HG02610 (cell line): ENCODE measurements at regions not wholly inside any gene's neighbourhood (a gene's known extent, or its start where the extent isn't known, plus 50 kb on each side); places are given as distances from the start of the nearest gene placed in this dataset.
A peak's percentile ranks its signal among the peaks of the same experiment; 100 is the strongest.

Source experiments
- ATAC-seq: cut with Tn5 transposase; IDR thresholded peaks from one replicate; pipeline ENCODE4 v1.9.1; 2021; ENCODE audit warnings: mild to moderate bottlenecking, moderate library complexity; ENCODE audit not compliant: unreplicated experiment

DNA sequence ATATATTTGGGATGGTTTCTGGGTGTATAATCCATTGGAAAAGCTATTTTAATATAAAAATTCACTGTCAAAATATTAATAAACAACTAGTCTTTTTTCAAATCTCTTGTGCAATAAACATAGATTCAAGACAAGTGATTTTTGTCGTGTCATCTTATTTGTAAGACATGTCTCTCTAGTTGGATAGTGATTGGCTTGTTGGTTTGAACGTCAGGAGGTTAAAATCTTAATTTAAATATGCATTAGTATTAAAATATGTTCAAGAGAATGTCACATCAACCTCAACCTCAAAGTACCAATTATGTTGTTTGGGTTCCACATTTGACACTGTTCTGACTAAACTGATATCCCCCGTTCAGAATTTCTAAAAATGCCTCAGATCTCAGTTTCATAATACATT lies 287.6 kb downstream of the CASP12 start:
- no peak for ATAC-seq

DNA sequence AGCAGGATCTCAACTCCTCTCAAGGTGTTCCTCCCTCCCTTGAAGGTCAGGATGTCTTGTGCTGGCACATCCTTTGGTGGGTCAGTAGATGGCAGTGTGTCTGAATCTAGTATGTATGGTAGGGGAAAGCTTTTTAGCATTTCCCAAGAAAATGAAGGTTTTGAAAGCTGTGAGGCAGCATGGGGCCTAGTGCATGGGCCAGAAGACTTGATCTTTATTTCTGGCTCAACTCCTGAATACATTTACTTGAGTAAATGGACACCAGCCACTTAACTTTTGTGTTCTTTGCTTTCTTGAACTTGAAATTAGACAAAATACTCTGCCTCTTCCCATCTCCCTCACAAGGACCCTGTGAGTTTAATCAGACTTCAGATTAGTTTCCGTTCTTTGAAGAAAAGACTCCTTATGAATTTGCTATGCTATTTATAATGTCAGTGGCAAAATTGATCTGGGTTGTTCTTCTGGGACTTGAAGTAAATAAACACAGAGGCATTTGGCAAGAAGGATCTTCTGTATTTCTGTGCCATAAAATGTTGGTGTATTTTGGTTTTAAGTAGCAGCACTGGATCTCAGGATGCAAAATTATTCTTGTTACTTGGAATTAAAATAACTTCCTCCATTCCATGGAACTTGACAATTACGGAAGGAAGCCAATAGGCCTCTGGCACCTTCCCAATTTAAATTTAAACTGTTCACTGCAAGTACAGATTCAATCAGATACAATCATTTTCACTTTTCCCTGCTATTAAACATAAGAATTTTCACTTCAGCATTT lies 288.8 kb downstream of the CASP12 start:
- peak; percentile 74 for ATAC-seq

DNA sequence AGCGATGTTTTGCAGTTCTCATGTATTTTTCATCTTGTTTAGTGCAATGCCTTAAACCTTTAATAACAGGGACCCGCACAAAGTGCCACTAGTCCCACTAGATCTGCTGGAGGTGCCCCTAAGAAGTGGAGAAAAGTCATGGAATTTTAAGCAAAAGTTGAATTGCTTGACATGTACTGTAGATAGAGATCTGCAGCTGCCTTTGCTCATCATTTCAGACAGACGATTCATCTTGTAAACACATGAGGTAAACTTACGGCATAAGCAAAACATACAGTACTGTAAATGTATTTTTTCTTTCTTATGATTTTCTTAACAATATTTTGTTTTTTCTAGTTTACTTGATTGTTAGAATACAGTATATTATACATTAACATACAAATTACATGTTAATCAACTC lies 295.6 kb downstream of the CASP12 start:
- ATAC-seq = no peak

DNA sequence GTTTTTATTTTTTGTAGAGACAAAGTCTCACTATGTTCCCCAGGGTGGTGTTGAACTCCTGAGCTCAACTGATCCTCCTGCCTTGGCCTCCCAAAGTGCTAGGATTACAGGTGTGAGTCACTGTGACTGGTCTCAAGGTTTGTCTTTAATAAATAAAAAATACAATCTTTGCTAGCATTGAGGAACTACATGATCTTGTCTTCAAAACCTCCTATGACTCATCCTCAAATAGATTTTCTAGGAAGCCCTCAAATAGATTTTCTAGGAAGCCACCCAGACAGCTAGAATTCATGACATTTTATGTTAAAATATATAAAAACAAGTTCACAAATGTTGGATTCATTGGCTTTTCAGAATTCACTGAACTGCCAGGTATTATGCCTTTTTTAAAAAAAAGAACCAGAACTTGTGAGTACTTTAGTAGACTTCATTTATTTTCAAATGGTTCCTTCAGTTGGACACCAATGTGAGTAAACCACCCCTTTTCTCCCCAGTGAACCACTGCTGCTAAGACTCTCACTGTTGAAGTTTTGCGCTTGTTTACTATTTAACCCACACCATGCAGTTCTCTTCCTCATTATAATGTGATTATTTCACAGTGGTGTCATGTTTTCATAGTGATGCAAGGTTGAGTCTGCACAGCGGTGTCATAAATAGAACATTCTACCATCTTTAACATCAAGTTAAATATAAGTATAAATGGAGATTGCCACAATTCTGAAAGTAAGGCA lies 303.9 kb downstream of the CASP12 start:
- ATAC-seq = no peak

DNA sequence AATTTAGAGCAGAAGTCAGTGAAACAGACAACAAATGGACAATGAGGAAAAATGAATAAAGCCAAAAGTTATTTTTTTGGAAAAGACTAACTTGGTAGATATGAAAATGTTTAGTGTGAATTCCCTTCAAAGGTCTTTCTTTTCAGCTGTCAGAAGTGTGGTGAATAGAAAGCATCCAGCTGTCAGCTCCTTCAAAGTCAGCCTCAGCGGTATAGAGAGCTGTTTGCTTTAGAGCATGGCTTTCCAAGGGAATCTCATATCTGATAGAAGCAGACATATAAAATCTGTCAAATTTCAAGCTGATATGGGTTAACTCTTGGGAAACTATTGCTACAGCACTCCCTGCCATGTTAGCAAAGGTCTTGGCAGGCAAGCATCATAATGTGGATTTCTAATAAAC lies 309.3 kb downstream of the CASP12 start:
- ATAC-seq = no peak

DNA sequence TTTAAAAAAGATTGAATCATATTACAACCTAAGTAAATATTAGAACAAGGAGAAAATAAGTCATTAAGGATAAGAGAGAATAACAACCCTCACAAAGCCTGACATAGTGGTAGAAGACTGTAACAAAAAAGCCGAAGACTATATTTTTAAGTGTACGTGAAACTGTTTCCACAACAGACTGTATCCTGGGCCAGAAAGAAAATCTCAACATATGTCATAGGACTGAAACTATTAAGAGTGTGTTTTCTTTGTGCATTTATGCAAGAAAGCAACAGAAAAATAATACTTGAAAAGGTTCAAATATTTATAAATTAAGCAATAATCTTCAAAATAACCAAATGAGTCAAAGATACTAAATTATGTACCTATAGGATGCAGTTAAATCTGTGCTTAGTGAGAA lies 309.8 kb downstream of the CASP12 start:
- no peak for ATAC-seq

DNA sequence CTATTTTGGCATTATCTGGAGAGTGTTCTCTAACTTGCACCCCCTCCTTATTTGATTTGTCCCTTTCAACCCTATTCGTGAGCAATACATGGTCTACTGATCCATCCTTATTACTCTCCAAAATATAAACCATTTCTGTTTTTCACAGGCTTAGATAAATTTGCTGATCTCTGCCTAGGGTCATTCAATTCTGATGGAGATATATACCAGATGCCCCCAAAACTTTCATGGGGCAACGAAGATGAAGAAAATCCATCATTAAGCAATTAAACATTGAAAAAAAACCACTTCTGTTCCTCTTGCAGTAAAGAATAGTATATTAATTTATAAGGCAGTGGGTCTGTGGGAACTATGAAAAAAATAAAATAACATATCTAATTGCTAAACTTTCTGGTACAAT lies 313.4 kb downstream of the CASP12 start:
- no peak for ATAC-seq

DNA sequence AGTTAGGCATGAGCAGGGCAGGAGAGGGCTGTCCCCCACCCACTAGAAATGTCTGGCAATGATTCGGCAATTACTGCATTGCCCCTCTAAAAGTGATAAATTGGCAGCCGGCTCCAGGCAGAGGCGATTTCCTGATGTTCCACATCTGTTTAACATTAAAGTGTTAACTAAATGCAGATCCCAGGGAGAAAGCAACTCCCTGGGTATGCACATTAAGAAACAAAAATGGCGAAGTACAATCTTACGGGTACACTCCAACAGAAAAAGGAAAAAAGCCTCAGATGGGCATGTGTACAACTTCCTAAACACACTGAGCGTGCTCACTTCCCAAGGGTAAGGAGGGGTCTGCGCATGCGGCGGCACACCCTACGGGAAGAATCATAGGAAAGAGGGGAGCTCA lies 314.4 kb downstream of the CASP12 start:
- no peak for ATAC-seq

DNA sequence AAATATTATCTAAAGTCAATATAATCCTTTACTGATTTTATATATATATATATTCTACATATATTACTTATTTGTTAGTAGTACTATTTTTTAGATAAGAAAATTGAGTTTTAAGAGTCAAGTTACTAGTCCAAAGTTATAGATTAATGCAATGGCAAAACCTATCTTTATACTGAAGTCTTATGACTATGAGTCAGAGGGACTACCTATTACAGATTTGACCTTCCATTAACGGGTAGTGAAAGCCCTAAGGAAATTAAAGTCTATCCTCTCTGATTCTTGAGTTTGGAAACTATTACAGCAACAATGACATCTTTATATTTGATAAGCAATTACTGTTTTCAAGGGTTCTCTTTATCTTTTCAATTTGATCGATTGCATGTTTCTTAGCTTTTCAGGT lies 315.8 kb downstream of the CASP12 start:
- no peak for ATAC-seq

DNA sequence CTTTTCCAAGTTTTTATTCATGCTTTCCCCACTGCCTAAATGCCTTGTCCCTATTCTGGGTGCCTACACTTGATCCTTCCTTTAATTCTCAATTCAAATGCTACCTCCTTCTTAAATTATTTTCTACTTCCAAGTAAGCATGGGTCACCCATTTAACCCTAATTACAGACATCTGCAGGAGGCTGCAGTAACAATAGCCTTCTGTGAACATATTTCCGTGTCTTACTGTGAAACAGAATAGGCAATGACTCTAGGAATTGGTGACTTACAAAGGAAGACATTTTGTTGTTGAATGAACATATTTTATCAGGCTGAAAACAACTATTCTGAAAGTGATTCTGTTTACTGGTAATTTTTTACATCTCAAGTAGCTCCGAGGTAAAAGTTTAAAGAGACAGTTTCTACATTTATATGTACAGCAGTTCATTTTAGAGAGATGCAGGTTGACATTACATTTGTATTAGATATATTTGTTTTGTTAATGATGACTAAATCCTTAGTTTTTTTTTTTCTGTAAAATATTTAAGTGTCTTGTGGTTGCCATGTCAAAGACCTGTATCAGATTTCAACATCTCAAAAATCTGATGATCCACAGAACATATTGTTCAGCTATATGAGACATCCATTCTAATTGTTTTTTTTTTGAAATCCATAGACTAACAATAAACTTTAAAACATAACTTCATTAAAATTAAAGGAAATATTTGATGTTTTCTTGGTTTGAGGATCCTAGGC lies 316.8 kb downstream of the CASP12 start:
- ATAC-seq = no peak

DNA sequence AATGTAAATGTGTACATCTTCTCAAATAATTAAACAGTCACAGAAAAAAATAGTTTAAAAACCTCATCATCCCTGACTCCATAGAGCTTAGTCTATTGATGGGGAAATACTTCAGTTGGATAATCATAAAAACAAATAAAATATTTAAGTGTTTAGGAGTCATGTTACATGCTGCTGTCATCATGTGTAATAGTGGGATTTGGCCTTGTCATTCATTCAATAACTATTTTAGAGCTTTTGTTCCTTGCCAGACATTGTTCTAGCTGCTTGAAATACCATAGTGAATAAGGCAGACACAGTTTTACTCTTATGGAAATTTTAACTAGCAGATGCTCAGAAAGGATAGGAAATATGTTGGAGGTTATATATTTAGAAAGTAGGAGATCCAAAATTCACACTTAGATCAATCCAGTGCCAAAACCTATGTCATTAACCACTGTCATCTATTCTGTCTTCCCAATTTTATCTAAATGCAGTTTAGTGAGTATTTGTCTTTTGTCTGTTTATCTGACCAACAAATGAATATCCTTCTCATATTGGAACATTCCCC lies 324.7 kb downstream of the CASP12 start:
- ATAC-seq = no peak

DNA sequence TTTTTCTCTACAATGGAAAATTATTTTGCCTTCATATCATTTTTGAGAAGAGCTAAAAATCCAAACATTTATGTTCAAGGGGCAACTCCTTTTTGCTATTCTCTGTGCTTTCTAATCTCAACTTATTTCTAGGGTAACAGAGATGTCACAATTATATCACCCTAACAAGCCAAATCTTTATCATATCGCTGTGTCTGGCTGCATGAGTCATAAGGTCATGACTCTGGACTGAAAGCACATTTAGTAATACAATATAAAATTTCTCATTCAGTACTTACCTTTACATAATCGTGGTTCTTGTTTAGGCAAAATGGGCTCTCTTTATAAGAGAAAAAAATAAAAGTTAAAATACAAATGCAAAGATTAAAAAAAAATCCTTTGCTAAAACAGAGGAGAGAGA lies 326.0 kb downstream of the CASP12 start:
- no peak for ATAC-seq

DNA sequence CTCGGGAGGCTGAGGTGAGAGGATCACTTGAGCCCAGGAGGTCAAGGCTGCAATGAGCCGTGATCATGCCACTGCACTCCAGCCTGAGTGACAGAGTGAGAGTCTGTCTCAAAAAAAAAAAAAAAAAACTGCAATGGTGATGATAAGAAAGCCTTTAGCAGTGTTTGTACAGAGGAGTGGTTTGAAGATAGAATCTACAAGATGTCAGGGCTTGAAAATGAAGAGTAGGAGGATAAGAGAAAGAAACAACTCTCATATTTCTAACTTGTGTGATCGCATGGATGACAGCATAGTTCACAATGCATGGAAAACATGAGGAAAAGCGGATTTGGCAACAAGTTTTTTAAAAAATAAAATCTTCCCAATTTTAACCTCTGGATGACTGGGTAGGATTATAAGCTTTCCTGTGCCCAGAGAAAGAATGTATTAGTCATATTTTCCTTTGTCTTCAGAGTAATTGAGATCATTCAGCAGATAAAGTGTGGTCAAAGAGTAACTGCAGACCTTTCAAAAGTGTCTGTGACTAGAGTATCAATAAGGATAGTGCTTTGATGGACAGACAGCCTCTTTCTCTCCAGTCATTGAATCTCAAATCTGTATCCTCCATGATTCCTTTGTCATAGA lies 328.1 kb downstream of the CASP12 start:
- no peak for ATAC-seq

DNA sequence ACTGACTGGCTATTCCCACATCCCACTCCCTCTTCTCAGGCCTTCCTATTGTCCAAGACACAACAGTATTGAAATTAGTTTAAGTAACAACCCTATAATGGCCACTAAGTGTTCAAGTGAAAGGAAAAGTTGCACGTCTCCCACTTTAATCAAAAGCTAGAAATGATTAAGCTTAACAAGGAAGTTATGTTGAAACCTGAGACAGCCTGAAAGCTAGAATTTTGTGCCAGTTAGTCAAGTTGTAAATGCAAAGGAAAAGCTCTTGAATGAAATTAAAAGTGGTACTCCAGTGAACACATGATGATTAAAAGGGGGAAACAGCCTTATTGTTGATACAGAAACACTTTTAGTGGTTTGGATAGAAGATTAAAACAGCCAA lies 332.7 kb downstream of the CASP12 start:
- ATAC-seq = no peak

DNA sequence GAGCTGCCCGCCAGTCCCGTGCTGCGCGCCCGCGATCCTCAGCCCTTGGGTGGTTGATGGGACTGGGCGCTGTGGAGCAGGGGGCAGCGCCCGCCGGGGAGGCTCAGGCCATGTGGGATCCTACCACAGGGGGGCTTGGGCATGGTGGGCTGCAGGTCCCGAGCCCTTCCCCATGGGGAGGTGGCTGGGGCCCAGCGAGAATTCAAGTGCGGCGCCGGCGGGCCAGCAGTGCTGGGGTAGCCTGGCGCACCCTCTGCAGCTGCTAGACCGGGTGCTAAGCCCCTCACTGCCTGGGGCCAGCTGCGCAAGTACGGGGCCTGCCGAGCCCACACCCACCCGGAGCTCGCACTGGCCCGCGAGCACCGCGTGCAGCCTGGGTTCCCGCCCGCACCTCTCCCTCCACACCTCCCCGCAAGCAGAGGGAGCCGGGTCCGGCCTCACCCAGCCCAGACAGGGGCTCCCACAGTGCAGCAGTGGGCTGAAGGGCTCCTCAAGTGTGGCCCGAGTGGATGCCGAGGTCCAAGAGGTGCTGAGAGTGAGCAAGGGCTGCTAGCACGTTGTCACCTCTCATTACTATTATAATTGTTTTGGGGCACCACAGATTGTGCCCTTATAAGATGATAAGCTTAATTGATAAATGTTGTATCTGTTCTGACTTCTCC lies 333.2 kb downstream of the CASP12 start:
- no peak for ATAC-seq

DNA sequence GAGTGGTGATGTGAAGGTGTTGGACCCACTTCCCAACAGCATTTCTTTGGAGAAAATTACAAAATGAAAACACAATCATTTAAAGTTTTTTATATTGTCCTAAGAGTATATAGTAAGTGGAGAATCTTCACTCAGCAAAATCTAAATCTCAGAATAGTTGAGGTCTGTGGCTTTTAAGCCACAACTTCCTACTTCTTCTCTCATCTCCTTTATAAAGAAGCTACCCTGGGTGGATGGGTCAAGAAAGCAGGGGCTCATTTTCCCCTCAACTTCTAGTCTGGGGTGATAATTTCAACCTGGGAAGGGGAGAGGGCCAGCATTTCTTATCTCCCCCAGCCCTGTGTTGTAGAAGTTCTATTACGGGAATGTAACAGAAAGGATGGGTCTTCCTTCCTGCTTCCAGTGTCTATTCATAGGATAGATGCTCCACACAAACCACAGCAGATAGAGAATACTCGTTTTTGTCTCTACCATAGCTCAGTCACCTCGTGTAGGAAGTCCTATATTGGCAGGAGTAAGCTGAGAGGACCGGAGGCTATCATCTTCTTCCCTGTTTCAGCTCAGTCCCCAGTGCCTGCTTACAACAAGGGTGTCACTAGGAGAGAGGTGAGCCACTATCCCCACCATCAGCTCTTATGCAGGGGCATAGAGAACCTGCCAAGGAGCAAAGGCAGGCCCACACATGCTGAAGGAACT lies 341.5 kb downstream of the CASP12 start:
- ATAC-seq = no peak

DNA sequence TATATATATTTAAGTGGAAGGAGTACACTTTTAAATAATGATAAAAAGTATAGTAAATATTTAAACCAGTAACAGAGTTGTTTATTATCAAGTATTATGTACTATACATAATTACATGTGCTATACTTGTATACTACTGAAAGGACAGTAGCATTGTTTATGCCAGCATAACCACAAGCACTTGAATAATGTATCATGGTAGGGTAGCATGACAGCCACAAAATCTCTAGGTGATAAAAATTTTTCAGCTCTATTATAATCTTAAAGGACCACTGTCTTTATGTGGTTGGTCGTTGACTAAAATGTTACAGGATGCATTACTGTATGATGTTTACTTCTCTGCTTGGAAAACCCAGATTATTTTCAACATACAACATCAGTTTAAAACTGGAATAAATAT lies 349.2 kb downstream of the CASP12 start:
- no peak for ATAC-seq

DNA sequence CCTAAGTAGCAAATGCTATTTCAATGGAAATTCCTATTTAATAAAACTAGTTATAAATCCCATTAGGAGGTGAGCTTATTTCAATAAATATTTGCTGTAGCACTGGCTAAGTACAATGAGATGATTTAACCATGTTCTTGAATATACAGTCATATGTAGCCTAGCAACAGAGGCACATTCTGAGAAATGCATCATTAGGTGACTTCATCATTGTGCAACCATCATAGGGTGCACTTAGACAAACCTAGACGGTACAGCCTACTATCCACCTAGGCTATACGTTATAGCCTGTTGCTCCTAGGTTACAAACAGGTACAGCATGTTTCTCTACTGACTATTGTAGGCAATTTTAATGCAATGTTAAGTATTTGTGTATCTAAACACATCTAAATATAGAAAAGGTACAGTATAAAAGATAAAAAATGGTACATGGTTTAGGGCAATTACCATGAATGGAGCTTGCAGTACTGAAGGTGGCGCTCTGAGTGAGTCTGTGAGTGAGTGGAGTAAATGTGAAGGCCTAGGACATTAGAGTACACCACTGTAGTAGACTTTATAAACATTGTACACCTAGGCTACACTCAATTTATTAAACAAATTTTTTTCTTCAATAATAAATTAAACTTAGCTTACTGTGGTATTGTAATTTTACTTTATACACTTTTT lies 350.1 kb downstream of the CASP12 start:
- ATAC-seq = no peak

DNA sequence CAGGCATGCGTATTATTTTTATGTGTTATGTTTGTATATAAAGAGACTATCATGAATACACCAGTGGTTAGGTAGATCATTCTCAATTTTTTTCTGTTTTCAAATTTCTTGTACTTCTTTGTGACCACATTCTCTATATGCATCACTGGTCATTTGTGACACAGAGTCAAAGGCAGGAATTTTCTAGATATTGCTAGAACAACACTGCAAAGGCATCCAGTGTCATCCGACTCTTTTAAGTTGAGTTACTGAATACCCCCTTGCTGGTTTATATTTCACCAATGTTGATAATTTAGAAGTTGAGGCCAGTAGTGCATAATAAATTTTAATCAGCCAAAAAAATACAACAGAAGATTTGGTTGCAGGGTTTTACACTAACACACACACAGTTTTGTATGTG lies 351.8 kb downstream of the CASP12 start:
- no peak for ATAC-seq

DNA sequence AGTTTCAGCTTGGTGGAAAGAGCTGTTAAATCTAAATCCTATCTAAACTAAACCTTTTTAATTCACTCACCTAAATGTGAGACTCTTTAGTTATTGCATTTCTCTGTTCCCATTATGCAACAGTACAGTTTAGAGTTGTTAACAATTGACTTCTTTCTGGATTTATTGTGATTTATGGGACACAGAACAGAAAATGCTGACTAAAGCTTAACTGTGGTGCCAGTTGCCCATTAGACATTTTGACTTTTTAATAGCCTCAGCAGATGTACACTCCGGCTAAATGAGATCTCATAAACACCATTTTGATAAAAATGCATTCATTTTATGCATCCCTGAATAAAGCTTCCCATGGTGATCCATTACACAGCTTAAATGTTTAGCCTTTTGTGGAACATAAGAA lies 356.6 kb downstream of the CASP12 start:
- ATAC-seq = no peak
